Cardiac muscle cell (in vitro differentiated cells and primary cell): ENCODE measurements at regions not wholly inside any gene's neighbourhood (a gene's known extent, or its start where the extent isn't known, plus 50 kb on each side); places are given as distances from the start of the nearest gene placed in this dataset.

Experiments
- DNase-seq, 2 donors: peaks; one replicate each; pipeline versions ENCODE4 v3.0.0 to v3.0.0-alpha.2; 2010 to 2017; ENCODE audit warnings: low read depth in 1 of 2, low spot score in 1 of 2
- H3K27ac ChIP-seq: fragments of 200-600 bp; sonication (generic); 2 replicates; pipeline ENCODE4 v1.5.1; 2016
- H3K27me3 ChIP-seq: fragments of 200-600 bp; sonication (generic); 2 replicates; pipeline ENCODE4 v1.6.0; 2016; ENCODE audit warnings: control low read depth
- H3K36me3 ChIP-seq: fragments of 200-600 bp; sonication (generic); 2 replicates; pipeline ENCODE4 v1.5.1; 2016; ENCODE audit warnings: control low read depth
- H3K4me1 ChIP-seq: fragments of 200-600 bp; sonication (generic); 2 replicates; pipeline ENCODE4 v1.8.1; 2017; ENCODE audit warnings: low read depth, mild to moderate bottlenecking, mixed run types
- H3K4me3 ChIP-seq: fragments of 200-600 bp; sonication (generic); 2 replicates; pipeline ENCODE4 v1.5.1; 2016; ENCODE audit warnings: mild to moderate bottlenecking
- H3K9me3 ChIP-seq: fragments of 200-600 bp; sonication (generic); 2 replicates; pipeline ENCODE4 v1.5.1; 2017; ENCODE audit warnings: low read depth, mild to moderate bottlenecking, control low read depth
- CTCF ChIP-seq: IDR thresholded peaks from 2 replicates; pipeline ENCODE4 v1.5.1; 2012; ENCODE audit warnings: low read depth, mild to moderate bottlenecking, low read length

- no peak for TF ChIP-seq CTCF
- Histone ChIP-seq H3K36me3 (no peaks in the 10 kb centered on the region), H3K9me3 (no peaks in the 10 kb centered on the region), H3K4me3 (no peak overlapping the region), H3K27me3 (no peaks in the 10 kb centered on the region), H3K27ac (peak overlapping the region; percentile 15), H3K4me1 (peaks cover 19% of the 10 kb centered on the region)
- DNase-seq: no peak
Observed at GRCh38 chrX:129077424-129078170, 445.7 kb downstream of the SMARCA1 start.

DNA sequence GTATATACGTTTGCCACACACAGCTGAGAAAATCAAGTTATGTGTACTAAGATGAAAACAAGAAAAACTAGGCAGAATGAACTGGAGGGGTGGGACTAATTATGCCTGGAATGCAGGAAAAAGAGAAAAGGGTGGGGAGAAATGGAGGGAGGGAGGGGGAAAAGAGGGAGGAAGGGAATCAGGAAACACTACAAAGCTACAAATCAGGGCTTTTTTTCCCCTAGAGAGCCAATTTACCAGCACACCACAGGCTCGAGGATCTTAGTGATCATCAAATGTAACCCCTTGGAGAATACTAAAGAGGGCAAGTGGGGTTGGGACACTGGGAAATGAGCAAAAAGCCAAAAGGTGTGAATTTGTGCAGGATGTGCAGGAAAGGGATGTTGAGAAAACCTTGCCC, 451.9 kb downstream of the SMARCA1 start:
- no peak for TF ChIP-seq CTCF
- peaks cover 13% of the 10 kb centered on the region for H3K4me1 ChIP-seq
- no peak overlapping the region for H3K4me3 ChIP-seq
- H3K36me3 ChIP-seq: no peaks in the 10 kb centered on the region
- no peaks in the 10 kb centered on the region for H3K27me3 ChIP-seq
- H3K27ac ChIP-seq: no peak overlapping the region
- no peaks in the 10 kb centered on the region for H3K9me3 ChIP-seq
- DNase-seq: no peak

GRCh38 chrX:129065895-129066294, 457.4 kb downstream of the SMARCA1 start:
- Histone ChIP-seq H3K4me1 (no peaks in the 10 kb centered on the region), H3K9me3 (no peaks in the 10 kb centered on the region), H3K36me3 (no peaks in the 10 kb centered on the region)

GRCh38 chrX:129058405-129058804, 464.9 kb downstream of the SMARCA1 start:
- Histone ChIP-seq H3K4me3 (no peak overlapping the region), H3K4me1 (no peaks in the 10 kb centered on the region), H3K9me3 (no peaks in the 10 kb centered on the region), H3K27ac (no peak overlapping the region), H3K36me3 (no peaks in the 10 kb centered on the region), H3K27me3 (no peaks in the 10 kb centered on the region)
- DNase-seq: no peak
- TF ChIP-seq CTCF: no peak

More at GRCh38 chrX:129065895-129066294, 457.4 kb downstream of the SMARCA1 start:
- H3K4me3 ChIP-seq: no peak overlapping the region
- no peaks in the 10 kb centered on the region for H3K27me3 ChIP-seq
- DNase-seq: no peak
- H3K27ac ChIP-seq: no peak overlapping the region
- TF ChIP-seq CTCF: no peak

GRCh38 chrX:129043138-129043537, 480.2 kb downstream of the SMARCA1 start:
- Histone ChIP-seq H3K36me3 (no peaks in the 10 kb centered on the region), H3K27me3 (no peaks in the 10 kb centered on the region), H3K4me3 (no peak overlapping the region), H3K9me3 (no peaks in the 10 kb centered on the region), H3K4me1 (no peaks in the 10 kb centered on the region), H3K27ac (no peak overlapping the region)
- DNase-seq: no peak
- TF ChIP-seq CTCF: no peak

DNA sequence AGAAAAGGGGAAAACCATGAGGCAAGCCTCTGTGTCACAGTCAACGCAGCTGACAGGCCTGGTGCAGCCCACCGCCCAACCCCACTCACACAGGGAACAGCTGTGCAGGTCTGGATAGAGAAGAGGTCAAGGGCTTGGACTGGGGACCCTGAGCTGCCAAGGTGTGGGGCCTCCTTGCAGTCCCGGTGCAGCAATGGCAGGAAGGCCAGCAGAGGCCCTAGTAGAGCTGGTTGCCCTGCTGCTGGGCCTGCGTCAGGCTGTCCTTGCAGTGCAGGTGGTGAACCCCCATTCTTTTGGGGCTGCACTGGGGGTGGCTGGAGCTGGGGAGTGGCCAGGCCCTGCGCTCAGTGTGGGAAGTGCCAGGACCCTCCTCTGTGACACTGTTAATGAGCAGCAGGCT, 482.0 kb downstream of the SMARCA1 start:
- no peaks in the 10 kb centered on the region for H3K9me3 ChIP-seq
- no peaks in the 10 kb centered on the region for H3K4me1 ChIP-seq
- no peaks in the 10 kb centered on the region for H3K27me3 ChIP-seq
- no peak for TF ChIP-seq CTCF
- DNase-seq: no peak
- H3K36me3 ChIP-seq: no peaks in the 10 kb centered on the region
- no peak overlapping the region for H3K27ac ChIP-seq
- no peak overlapping the region for H3K4me3 ChIP-seq
